GM12873 (cell line): ENCODE measurements at regions not wholly inside any gene's neighbourhood (a gene's known extent, or its start where the extent isn't known, plus 50 kb on each side); places are given as distances from the start of the nearest gene placed in this dataset.

Experiments
- CTCF ChIP-seq: IDR thresholded peaks from 2 replicates; pipeline ENCODE4 v1.5.1; 2012; ENCODE audit warnings: low read depth, mild to moderate bottlenecking, moderate library complexity, low read length, control low read depth; ENCODE audit not compliant: insufficient read depth; ENCODE audit errors: missing control alignments

- TF ChIP-seq CTCF: no peak
Observed at GRCh38 chr4:66636349-66636748, 909.0 kb downstream of the CENPC start.

GRCh38 chr4:66633477-66633876 lies 911.8 kb downstream of the CENPC start:
- no peak for TF ChIP-seq CTCF

- TF ChIP-seq CTCF: no peak
Observed at GRCh38 chr4:66629927-66630326, 915.4 kb downstream of the CENPC start.

GRCh38 chr4:66628146-66628545 lies 917.2 kb downstream of the CENPC start:
- no peak for TF ChIP-seq CTCF

- TF ChIP-seq CTCF: no peak
Observed at GRCh38 chr4:66625480-66625879, 919.8 kb downstream of the CENPC start.

- TF ChIP-seq CTCF: no peak
Observed at GRCh38 chr4:66613591-66613990, 931.7 kb downstream of the CENPC start.

- no peak for TF ChIP-seq CTCF
Observed at GRCh38 chr4:66609014-66609413, 936.3 kb downstream of the CENPC start.
